GM23248 (cell line): ENCODE measurements at regions not wholly inside any gene's neighbourhood (a gene's known extent, or its start where the extent isn't known, plus 50 kb on each side); places are given as distances from the start of the nearest gene placed in this dataset.

Experiments
- EZH2 ChIP-seq: fragments of 200-600 bp; sonication (generic); IDR thresholded peaks from 2 replicates; pipeline ENCODE4 v1.6.1; 2018; ENCODE audit warnings: antibody characterized with exemption, mild to moderate bottlenecking; ENCODE audit not compliant: insufficient read depth, poor library complexity, severe bottlenecking
- EZH2phosphoT487 ChIP-seq: fragments of 200-600 bp; sonication (generic); IDR thresholded peaks from 2 replicates; pipeline ENCODE4 v1.6.1; 2018; ENCODE audit warnings: antibody characterized with exemption, moderate library complexity, mild to moderate bottlenecking, low read depth; ENCODE audit not compliant: insufficient read depth

DNA sequence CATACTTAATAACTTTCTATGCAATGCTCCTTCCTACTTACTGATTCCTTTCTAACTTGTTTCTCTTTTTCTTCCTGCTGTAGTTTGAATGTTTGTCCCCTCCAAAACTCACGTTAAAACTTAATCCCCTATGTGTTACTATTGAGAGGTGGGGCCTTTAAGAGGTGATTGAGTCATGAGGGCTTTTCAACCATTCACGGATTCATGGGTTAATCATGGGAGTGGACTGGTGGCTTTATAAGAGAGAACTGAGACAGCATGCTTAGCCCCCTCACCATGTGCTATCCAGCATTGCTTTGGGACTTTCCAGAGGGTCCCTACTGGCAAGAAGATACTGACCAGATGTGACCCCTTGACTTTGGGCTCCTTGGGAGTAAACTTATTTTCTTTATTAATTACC is 66.0 kb upstream of the TRIM9 start:
- TF ChIP-seq EZH2phosphoT487 (no peak), EZH2 (no peak)
